B cell (primary cell): ENCODE measurements at regions not wholly inside any gene's neighbourhood (a gene's known extent, or its start where the extent isn't known, plus 50 kb on each side); places are given as distances from the start of the nearest gene placed in this dataset.

Experiments
- ATAC-seq: fragments of 200-7000 bp; cut with Tn5 transposase; one replicate; pipeline ENCODE4 v1.10.0; 2021; ENCODE audit warnings: low read depth, mild to moderate bottlenecking, moderate number of reproducible peaks, moderate library complexity
- CTCF ChIA-PET: fragments of 350-600 bp; sonication (Branson Sonifier 250); formaldehyde crosslinking; loops from one replicate; lab custom pipeline; 2021; ENCODE audit warnings: antibody characterized with exemption, inconsistent platforms; lab: Charles Lee
- POLR2A ChIA-PET: fragments of 350-600 bp; sonication (Branson Sonifier 250); formaldehyde crosslinking; loops from one replicate; lab custom pipeline; 2021; ENCODE audit warnings: antibody characterized with exemption; lab: Charles Lee
- DNase-seq: peaks from one replicate; pipeline ENCODE4 v3.0.0; 2013
- H2AFZ ChIP-seq: 2 replicates; pipeline ENCODE4 v1.6.1; 2012; ENCODE audit warnings: mild to moderate bottlenecking, low read depth, low read length; ENCODE audit not compliant: insufficient read depth, poor library complexity, severe bottlenecking
- H3K27ac ChIP-seq, 2 donors: 1 replicate in 1 of 2; 2 replicates in 1 of 2; pipeline ENCODE4 v1.5.1; 2012 to 2013; ENCODE audit warnings: low read length in 2 of 2, mild to moderate bottlenecking in 2 of 2, moderate library complexity in 1 of 2
- H3K27me3 ChIP-seq, 4 experiments: fragments of 200-600 bp in 1 of 4; sonication (generic) in 1 of 4; replicated peaks in 1 of 4; 1 replicate in 2 of 4; 2 replicates in 2 of 4; pipeline versions ENCODE4 v1.6.1 to v1.7.0; 2013 to 2016; ENCODE audit warnings: low read length in 3 of 4, mild to moderate bottlenecking in 2 of 4, mixed read lengths in 1 of 4, moderate library complexity in 1 of 4; ENCODE audit not compliant: insufficient read depth in 4 of 4, control insufficient read depth in 3 of 4; ENCODE audit errors: control extremely low read depth in 1 of 4
- H3K36me3 ChIP-seq, 2 experiments: replicated peaks in 1 of 2; 1 replicate in 1 of 2; 2 replicates in 1 of 2; pipeline versions ENCODE4 v1.6.1 to v1.7.1; 2013; ENCODE audit warnings: low read length in 1 of 2; ENCODE audit not compliant: insufficient read depth in 2 of 2, control insufficient read depth in 1 of 2; ENCODE audit errors: control extremely low read depth in 1 of 2, extremely low read depth in 1 of 2
- H3K4me1 ChIP-seq, 2 donors: fragments of 200-600 bp in 1 of 2; sonication (generic) in 1 of 2; 1 replicate in 1 of 2; 2 replicates in 1 of 2; pipeline versions ENCODE4 v1.5.1 to v1.6.1; 2013 to 2017; ENCODE audit warnings: low read length in 2 of 2; ENCODE audit not compliant: control insufficient read depth in 2 of 2, insufficient read depth in 2 of 2
- H3K4me2 ChIP-seq: replicated peaks from 2 replicates; pipeline ENCODE3; 2012; ENCODE audit warnings: mild to moderate bottlenecking, low read depth, low read length; ENCODE audit not compliant: poor library complexity, severe bottlenecking
- H3K4me3 ChIP-seq, 5 experiments: fragments of 200-600 bp in 1 of 5; sonication (generic) in 1 of 5; 1 replicate in 3 of 5; 2 replicates in 2 of 5; pipeline versions ENCODE4 v1.5.1 to v1.7.0; 2011 to 2016; ENCODE audit warnings: low read length in 4 of 5, mild to moderate bottlenecking in 4 of 5, low read depth in 2 of 5, control low read depth in 1 of 5, moderate library complexity in 1 of 5; ENCODE audit not compliant: insufficient read depth in 1 of 5; ENCODE audit errors: control extremely low read depth in 1 of 5, extremely low read depth in 1 of 5
- H3K79me2 ChIP-seq: fragments of 200-600 bp; sonication (generic); one replicate; pipeline ENCODE4 v1.6.0; 2016; ENCODE audit warnings: low read length; ENCODE audit not compliant: control insufficient read depth, insufficient read depth
- H3K9ac ChIP-seq: fragments of 200-600 bp; sonication (generic); 2 replicates; pipeline ENCODE4 v1.6.1; 2017; ENCODE audit warnings: mild to moderate bottlenecking, low read length, moderate library complexity
- H3K9me3 ChIP-seq, 3 donors: one replicate each; pipeline versions ENCODE4 v1.6.1 to v1.7.1; 2013; ENCODE audit warnings: low read length in 2 of 3; ENCODE audit not compliant: control insufficient read depth in 2 of 3, insufficient read depth in 1 of 3; ENCODE audit errors: control extremely low read depth in 1 of 3
- H4K20me1 ChIP-seq: 2 replicates; pipeline ENCODE4 v1.6.0; 2012; ENCODE audit warnings: mild to moderate bottlenecking, low read length; ENCODE audit not compliant: insufficient read depth, control insufficient read depth, poor library complexity, severe bottlenecking
- H3K27ac Mint-ChIP-seq: one replicate; pipeline ENCODE4 v1.8.0; 2021; ENCODE audit warnings: mixed read lengths
- H3K27me3 Mint-ChIP-seq: one replicate; pipeline ENCODE4 v1.8.0; 2021; ENCODE audit warnings: mixed read lengths
- H3K4me1 Mint-ChIP-seq: one replicate; pipeline ENCODE4 v1.8.0; 2021; ENCODE audit warnings: mixed read lengths
- H3K4me3 Mint-ChIP-seq: one replicate; pipeline ENCODE4 v1.8.0; 2021; ENCODE audit warnings: mixed read lengths
- H3K9me3 Mint-ChIP-seq: one replicate; pipeline ENCODE4 v1.8.0; 2022; ENCODE audit warnings: mixed read lengths; ENCODE audit not compliant: insufficient read depth
- CTCF ChIP-seq: fragments of 200-600 bp; IDR thresholded peaks from one replicate; pipeline ENCODE4 v1.8.0; 2022; ENCODE audit warnings: antibody characterized with exemption, mild to moderate bottlenecking
- EZH2 ChIP-seq: IDR thresholded peaks from 2 replicates; pipeline ENCODE4 v1.6.1; 2012; ENCODE audit warnings: borderline replicate concordance, low read depth, mild to moderate bottlenecking, moderate library complexity, low read length; ENCODE audit not compliant: insufficient read depth, poor library complexity, severe bottlenecking
- WGBS: methylation state at CpG from one replicate; pipeline ENCODE4 v1.1.5; 2013; ENCODE audit warnings: missing lambda C conversion rate; ENCODE audit not compliant: insufficient coverage; 5-methylcytosine and 5-hydroxymethylcytosine counted together
- intact Hi-C: fragments of 100-400 bp; cut with micrococcal nuclease; formaldehyde crosslinking; loops from one replicate; pipeline ENCODE4 v1.10.0; 2022

GRCh38 chr5:82330530-82331270 lies 52.5 kb upstream of the RPS23 start:
- POLR2A ChIA-PET: no interaction called here
- Mint-ChIP-seq H3K27me3 (peaks cover 6% of the 10 kb centered on the region), H3K4me3 (no peak overlapping the region), H3K27ac (no peak overlapping the region), H3K9me3 (no peaks in the 10 kb centered on the region), H3K4me1 (no peaks in the 10 kb centered on the region)
- no peak overlapping the region for H2AFZ ChIP-seq
- WGBS: no CpG with 5 or more reads among the region's 3 CpGs
- no peak overlapping the region for H3K4me3 ChIP-seq
- intact Hi-C loops: no loop called here
- no peak overlapping the region for H3K9ac ChIP-seq
- CTCF ChIA-PET: interaction anchor here (2.3 kb wide), 1 partner anchor 21 kb away, joined by 9 read pairs; no protein-coding TSS in a partner anchor
- no peaks in the 10 kb centered on the region for H3K79me2 ChIP-seq
- TF ChIP-seq EZH2 (no peak), CTCF (no peak)
- H3K36me3 ChIP-seq: no peaks in the 10 kb centered on the region
- no peak for DNase-seq
- no peak for ATAC-seq
- no peak overlapping the region for H3K4me2 ChIP-seq
- H3K9me3 ChIP-seq: no peaks in the 10 kb centered on the region
- no peaks in the 10 kb centered on the region for H4K20me1 ChIP-seq
- H3K27ac ChIP-seq: no peak overlapping the region
- H3K4me1 ChIP-seq: no peaks in the 10 kb centered on the region
- no peaks in the 10 kb centered on the region for H3K27me3 ChIP-seq

GRCh38 chr5:82329393-82329792 lies 51.2 kb upstream of the RPS23 start:
- H3K4me1 ChIP-seq: no peaks in the 10 kb centered on the region
- no peak overlapping the region for H3K4me2 ChIP-seq
- DNase-seq (no peak), ATAC-seq (no peak)
- no peak overlapping the region for H3K27ac ChIP-seq
- H3K4me3 ChIP-seq: no peak overlapping the region
- H4K20me1 ChIP-seq: no peaks in the 10 kb centered on the region
- H3K4me1 Mint-ChIP-seq: no peaks in the 10 kb centered on the region
- CTCF ChIA-PET: no interaction called here
- no peaks in the 10 kb centered on the region for H3K79me2 ChIP-seq
- H3K4me3 Mint-ChIP-seq: no peak overlapping the region
- no peaks in the 10 kb centered on the region for H3K9me3 Mint-ChIP-seq
- no peaks in the 10 kb centered on the region for H3K9me3 ChIP-seq
- 100% methylated on average over 1 of the region's 6 CpGs for WGBS
- TF ChIP-seq CTCF (no peak), EZH2 (no peak)
- intact Hi-C loops: no loop called here
- no peaks in the 10 kb centered on the region for H3K36me3 ChIP-seq
- no peaks in the 10 kb centered on the region for H3K27me3 ChIP-seq
- POLR2A ChIA-PET: no interaction called here
- no peak overlapping the region for H3K27ac Mint-ChIP-seq
- H2AFZ ChIP-seq: no peak overlapping the region
- no peak overlapping the region for H3K9ac ChIP-seq
- peaks cover 4% of the 10 kb centered on the region for H3K27me3 Mint-ChIP-seq
